ENCODE measurements at regions not wholly inside any gene's neighbourhood (a gene's known extent, or its start where the extent isn't known, plus 50 kb on each side); places are given as distances from the start of the nearest gene placed in this dataset.
"Not testable (repeated sequence)": the region's sequence is repeated elsewhere in the genome, so short reads cannot be mapped to it uniquely, and the experiment has no call there.

DNA sequence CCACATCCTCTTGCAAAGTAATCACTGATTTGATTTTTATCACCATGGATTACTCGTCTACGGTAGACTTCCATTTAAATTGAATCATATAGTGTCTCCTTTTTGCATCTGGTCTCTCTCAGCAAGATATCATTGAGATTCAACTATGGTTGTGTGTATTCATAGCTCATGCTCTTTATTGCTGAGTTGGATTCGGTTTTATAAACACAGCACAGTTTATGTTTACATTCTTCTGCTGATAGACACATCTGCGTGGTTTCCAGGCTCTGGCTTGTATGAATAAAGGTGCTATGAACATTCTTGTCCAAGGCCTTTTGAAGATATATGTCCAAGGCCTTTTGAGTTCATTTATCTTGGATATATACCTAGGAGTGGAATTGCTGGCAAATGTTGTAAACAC, 356.5 kb upstream of the CELF2 start:
- no peak for DNase-seq

DNA sequence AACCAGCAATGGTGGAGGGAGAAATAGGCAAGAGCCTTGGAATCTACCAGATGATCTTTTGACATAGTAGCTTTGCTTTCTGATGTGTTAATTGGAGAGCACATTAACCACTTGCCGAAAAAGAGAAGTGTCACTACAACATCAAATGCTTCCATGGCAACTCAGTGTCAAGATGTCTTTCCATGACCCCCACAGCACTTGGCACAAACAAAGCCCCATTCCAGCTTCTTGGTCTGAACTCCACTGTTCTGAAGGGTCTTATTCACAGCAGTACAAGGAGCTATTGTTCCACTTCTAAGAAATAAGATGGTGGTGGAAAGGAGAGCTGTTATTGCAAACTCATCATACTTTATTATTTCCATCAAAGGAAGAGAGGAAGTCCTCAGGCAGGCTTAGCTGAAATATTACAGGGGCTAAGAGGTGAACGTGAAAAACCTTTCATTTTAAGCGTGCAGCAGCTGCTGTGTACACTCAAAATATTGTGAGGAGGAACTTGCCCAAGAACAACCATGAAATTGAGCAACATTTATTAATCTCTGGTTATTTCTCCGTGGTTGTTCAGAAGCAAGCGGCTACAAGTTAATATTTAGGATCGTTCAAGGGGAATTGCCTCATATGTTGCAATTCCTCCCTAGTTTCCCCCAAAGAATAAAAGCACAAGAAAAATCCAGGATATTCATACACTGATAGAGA, 354.8 kb upstream of the CELF2 start:
- no peak for DNase-seq

DNA sequence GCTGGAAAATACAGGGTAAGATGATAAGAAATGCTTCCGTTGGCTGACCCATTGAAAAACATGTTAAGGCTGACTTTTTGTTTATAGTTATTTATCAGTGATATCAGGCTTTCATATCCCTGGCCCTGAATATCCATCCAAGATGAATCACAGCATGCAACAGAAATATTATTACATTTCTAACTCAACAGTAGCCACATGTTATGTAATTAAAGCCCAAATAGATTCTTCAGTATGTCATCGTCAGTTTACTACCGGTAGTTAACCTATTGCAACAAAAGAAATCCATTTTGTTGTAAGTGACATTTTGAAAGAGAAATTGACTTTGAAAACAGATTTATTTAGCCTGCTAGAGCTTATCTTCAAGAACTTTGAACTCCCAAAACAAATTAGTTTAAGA, 354.1 kb upstream of the CELF2 start:
- DNase-seq: no peak

DNA sequence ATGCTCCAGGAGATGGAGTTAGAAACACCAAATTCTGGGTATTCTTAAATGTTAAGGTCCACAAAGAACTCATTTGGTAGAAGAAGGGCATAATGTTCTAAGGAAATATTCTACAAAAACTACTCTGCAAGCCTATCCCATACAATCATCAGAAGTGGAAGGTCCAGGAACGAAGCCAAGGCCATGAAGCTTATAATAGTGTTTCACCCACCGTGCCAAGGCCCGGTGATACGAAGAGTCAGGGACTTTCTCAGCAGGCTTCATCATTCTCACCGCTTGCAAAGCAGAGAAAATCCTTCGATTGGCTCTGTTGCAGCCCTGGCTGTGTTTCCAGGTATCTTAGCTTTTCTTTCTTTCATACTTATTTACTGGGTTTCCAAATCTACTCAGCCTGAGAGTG, 351.9 kb upstream of the CELF2 start:
- no peak for DNase-seq

DNA sequence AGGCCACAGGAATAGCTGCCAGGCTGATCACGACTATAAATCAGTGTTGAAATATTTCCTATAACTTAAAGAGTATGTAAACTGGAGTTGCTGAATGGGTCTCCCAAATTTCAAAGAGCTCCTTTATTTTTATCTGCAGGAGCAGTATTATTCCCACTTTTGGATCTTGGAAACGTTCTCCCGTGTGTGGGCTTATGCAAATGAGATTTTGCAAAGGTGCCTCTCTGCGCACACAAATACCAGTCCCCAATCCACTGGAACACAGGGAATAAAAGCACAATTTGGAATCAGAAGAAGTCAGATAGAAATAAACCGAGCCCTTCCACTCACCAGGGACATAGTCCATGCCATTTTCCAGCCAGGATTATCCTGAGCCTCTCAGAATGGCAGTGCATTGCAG, 350.2 kb upstream of the CELF2 start:
- DNase-seq: no peak

DNA sequence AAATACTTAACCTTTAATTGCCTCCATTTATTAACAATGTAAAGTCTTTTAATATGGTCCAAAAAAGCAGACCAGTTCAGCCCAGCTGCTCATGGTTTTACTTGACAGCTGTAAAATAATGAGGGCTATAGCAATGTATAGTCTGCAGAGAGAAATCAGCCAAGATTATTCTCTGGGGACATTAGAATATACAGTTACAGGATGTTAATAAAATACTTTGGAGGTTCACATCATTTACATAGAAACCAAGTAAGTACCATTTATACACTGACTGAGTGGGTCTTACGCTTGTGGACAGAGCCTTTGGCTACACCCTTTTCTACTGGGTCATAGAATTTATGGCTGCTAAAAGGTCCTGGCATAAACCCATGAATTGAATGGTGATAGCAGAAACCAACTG, 340.7 kb upstream of the CELF2 start:
- DNase-seq: no peak

DNA sequence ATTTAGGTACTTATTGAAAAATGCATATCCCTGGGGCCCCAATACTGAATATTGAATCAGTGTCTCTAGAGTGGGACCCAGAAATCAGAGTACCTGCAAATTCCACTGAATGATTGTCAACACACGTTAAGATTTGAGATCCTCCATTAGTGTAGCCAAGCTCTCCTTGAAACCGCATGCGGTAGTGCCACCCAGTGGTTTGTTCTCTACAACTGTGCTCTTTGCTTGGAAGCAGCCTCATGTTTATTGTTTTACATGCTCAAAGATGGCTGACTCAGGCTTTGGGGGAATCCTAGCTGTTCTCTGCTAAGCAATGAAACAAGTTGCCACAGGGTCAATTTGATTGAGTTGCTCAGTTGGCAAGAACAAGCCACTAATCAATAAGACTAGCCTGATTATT, 340.2 kb upstream of the CELF2 start:
- no peak for DNase-seq

DNA sequence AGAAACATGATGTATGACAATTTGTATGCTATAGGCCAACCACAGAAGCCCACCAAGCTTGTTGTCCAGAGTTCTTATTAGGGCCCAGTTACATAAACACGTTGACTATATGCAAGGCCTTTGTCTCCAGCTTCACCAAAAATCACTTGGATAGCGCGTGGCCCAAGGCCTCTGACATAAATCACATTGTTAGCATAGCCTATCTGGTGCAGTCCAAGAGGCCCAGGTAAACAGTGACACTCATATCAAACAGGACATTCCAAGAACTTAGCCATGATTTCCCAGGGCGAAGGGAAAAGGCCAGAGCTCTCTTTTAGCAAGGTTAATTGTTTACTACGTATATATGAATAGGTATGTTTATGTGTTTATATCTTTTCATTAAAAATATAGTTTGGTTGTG, 337.2 kb upstream of the CELF2 start:
- DNase-seq: no peak

DNA sequence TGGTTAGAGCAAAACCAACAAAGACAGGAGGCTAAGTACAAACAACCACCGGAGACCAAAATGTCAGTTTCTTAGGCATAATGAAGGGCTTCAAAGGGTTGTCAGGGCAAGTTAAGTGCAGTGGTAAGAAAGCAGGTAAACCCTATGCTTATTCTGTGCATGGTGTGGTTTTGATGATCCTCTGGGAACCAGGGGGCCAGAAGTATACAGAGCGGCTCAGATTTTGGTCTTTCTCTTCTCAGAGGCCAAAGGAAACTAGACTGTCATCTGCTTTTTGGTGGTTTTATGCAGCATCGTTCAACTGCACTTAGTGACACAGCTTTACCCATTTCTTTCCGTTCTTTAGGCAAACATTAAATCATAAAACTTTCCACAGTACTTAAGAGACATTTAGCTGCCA, 332.7 kb upstream of the CELF2 start:
- DNase-seq: no peak

DNA sequence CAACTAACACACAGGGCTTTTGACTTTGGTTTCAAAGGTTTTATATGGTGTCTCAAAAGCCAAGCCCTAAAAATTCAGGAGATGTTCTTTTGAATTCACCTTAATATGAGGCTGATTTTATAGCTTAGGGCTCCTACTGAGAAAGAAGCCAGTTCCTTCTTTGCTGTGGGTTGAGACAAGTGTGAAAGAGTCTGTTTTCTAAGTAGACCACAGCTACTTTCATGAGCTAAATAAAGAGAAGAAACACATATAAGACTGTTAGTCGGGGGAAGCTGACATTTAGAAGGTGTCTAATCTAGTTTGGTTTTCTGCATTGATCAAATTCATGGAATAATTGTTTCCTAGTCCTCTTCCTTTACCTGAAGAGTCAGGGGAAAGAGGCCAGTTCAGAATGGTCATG, 332.1 kb upstream of the CELF2 start:
- no peak for DNase-seq

DNA sequence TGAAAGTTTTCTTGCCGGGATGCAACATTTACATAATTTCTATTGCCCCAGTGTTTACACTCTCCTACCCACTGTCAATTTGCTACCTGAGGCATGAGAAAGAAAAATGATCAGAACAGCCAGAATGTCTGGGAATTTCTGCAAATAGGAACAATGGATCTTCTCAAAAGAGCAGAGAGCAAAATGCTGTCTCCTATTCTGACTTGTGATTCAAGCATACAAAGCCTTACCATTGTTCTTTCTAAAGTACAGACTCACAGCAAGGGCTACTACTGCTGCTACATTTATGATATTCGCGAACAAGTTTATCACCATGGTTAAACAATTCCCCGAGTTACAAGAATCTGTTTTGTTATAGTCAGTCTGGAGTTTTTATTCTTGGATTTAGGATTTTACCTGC, 329.9 kb upstream of the CELF2 start:
- no peak for DNase-seq

GRCh38 chr10:10699427-10699826, 318.2 kb upstream of the CELF2 start:
- DNase-seq: no peak

DNA sequence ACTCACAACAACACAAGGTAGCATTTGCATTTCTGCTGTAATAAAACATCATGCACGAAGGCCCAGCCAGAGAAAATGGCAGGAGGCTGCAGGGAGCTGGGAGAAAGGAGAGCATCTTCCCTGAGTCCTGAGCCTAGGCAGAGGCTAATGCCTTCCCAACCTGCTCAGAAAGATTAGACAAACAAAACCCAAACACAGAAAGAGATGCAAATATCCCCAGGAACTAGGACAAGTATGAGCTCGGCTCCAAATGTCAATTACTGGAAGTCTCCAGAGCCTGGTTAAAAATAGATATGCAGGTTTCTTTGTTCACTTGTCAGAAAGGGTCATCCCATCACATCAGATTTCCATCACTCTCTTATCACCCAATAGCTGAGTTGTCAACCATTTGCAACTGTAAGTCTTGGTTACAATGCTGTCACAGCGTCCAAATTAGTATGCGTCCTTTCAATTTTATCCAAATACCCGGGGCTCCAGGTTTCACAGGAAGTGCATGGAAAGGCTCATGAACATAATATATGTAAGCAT, 316.5 kb upstream of the CELF2 start:
- no peak for DNase-seq

- no peak for DNase-seq
Measured at GRCh38 chr10:10702211-10702610, 315.5 kb upstream of the CELF2 start.

- DNase-seq: no peak
Measured at GRCh38 chr10:10703382-10703781, 314.3 kb upstream of the CELF2 start.

GRCh38 chr10:10712155-10712704, 305.4 kb upstream of the CELF2 start:
- DNase-seq: no peak

DNA sequence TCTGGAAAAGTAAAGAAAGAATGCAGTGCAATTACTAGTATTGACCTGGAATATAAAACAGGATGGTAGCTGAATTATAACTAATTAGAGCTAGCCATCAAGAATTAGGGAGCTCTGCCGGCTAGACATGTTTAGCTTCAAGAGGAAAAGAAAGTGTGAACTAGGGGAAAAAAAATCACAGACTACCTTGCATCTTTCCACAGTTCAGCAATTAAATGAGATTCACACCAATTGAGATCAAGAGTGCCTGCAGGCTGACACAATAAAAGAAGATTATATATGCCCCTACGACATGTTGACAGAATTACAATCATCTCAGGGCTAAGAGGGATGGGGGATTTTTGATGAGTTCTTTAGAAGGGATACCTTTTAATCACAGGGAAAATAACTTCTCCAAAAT, 303.3 kb upstream of the CELF2 start:
- DNase-seq: no peak

GRCh38 chr10:10716972-10717371, 300.7 kb upstream of the CELF2 start:
- no peak for DNase-seq

DNA sequence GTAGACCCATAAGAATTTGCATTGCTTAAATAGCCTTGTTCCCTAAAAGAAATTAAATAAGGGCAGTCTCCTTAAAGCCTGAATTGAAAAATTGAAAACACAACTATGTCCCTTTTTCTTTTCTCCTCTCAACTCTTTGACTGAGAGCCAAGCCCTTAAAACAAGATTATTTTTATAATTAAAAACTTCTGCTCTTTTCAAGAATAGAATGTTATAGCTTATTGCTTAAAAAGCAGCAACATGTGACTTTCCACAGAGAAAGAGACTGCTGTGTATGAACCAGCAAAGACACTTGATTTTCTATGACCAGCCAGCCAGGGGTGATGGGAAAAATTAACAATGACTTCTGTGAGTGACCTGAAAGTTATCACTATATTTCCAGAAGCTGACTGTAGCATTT, 295.2 kb upstream of the CELF2 start:
- DNase-seq: no peak

DNA sequence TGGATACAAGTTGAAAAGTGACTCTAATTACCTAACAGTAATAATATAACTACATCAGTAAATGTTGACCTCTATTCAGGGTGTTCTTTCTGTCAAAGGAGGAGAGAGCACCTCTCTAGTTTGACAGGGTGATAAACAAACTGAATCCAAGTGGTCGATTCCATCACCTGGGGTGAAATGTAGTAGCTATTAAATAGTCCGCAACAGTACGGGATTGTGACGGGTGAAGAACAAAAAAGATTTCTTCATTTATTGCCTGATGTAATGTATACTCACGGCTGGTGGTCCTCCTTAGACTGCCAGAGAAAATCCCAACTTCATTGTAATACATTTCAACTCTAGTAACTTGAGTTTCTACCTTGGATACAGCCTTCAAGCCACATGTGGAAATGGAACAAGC, 292.5 kb upstream of the CELF2 start:
- no peak for DNase-seq

DNA sequence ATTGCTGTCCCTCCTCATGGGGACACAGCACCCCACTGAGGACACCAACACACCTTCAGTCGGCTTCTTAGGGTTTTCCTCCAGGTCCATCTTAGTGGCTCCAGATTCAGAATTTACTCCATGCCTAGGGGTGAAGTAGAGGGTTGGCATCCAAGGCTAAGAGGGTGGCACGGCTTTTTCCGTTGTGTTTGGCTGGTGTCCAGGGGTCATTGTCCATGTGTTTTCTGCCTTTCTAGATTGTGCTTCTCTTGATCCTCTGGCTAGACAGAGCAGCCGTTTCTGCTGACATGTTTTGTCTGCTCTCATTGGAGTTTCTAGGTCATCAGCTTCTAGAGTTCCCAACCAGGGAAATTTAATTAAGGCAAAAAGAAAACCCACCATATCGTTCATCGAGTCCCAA, 291.6 kb upstream of the CELF2 start:
- no peak for DNase-seq

DNA sequence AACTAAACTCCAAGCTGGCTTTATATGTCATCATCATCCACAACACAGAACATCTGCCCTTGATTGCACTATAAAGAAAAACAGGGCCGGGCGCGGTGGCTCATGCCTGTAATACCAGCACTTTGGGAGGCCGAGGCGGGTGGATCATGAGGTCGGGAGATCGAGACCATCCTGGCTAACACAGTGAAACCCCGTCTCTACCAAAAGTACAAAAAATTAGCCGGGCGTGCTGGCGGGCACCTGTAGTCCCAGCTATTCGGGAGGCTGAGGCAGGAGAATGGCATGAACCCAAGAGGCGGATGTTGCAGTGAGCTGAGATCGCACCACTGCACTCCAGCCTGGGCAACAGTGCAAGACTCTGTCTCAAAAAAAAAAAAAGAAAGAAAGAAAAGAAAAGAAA, 290.3 kb upstream of the CELF2 start:
- DNase-seq: not testable (repeated sequence)

- no peak for DNase-seq
Measured at GRCh38 chr10:10727812-10728211, 289.9 kb upstream of the CELF2 start.

DNA sequence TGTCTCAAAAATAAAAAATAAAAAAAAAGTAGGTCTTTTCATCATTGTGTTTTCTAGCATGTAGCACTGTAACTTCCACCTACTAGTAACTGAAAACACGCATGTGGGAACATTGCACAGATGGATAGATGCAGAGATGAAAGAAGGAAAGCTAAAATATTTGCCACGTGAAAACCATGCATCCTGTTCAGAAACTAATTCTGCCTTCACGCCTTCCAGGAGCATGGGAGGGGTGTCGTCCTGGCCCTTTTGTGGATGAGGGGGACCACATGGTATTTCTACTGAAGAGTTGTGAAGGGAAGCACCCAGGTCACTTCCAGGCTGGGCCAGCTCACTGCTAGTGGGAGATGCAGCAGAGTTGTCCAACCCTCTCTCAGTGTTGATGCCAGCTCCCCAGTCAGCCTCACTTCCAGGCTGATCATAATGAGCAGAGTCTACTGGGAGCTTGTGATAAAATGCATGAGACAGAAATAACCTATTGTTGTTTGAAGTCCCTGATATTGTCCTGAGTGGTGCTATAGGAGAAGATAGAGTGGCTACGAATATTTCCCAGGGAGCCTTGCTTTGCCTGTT, 287.1 kb upstream of the CELF2 start:
- no peak for DNase-seq

GRCh38 chr10:10731366-10731765, 286.3 kb upstream of the CELF2 start:
- DNase-seq: no peak

All from SIG-M5 (cell line).